Mesenchymal stem cell (in vitro differentiated cells and primary cell): ENCODE measurements at regions not wholly inside any gene's neighbourhood (a gene's known extent, or its start where the extent isn't known, plus 50 kb on each side); places are given as distances from the start of the nearest gene placed in this dataset.

Experiments used
- DNase-seq: peaks from one replicate; pipeline ENCODE4 v3.0.0-alpha.2; 2013
- H2AFZ ChIP-seq: one replicate; pipeline ENCODE4 v1.6.1; 2013; ENCODE audit warnings: low read depth, mild to moderate bottlenecking, control low read depth, inconsistent platforms, low read length, moderate library complexity
- H2AK5ac ChIP-seq: 2 replicates; pipeline ENCODE4 v1.6.1; 2013; ENCODE audit warnings: low read length, moderate library complexity, mild to moderate bottlenecking, inconsistent platforms; ENCODE audit not compliant: severe bottlenecking
- H2BK120ac ChIP-seq: one replicate; pipeline ENCODE4 v1.6.1; 2013; ENCODE audit warnings: low read depth, mild to moderate bottlenecking, inconsistent platforms, low read length, moderate library complexity
- H2BK12ac ChIP-seq, 2 experiments: one replicate each; pipeline ENCODE4 v1.6.1; 2013; ENCODE audit warnings: inconsistent platforms in 2 of 2, low read length in 2 of 2, mild to moderate bottlenecking in 2 of 2, moderate library complexity in 2 of 2, control low read depth in 1 of 2
- H2BK15ac ChIP-seq: one replicate; pipeline ENCODE4 v1.6.1; 2013; ENCODE audit warnings: mild to moderate bottlenecking, low read depth, inconsistent platforms; ENCODE audit not compliant: poor library complexity, severe bottlenecking
- H2BK5ac ChIP-seq: 2 replicates; pipeline ENCODE4 v1.6.1; 2013; ENCODE audit warnings: low read depth, mild to moderate bottlenecking, low read length, control low read depth, inconsistent platforms; ENCODE audit not compliant: poor library complexity, severe bottlenecking
- H3K14ac ChIP-seq, 2 experiments: one replicate each; pipeline ENCODE4 v1.6.1; 2013; ENCODE audit warnings: inconsistent platforms in 2 of 2, low read length in 2 of 2, control low read depth in 1 of 2, mild to moderate bottlenecking in 1 of 2, moderate library complexity in 1 of 2
- H3K18ac ChIP-seq, 2 experiments: one replicate each; pipeline ENCODE4 v1.6.1; 2013; ENCODE audit warnings: inconsistent platforms in 2 of 2, low read length in 2 of 2, control low read depth in 1 of 2, low read depth in 1 of 2, mild to moderate bottlenecking in 1 of 2
- H3K23ac ChIP-seq, 2 experiments: one replicate each; pipeline ENCODE4 v1.6.1; 2013; ENCODE audit warnings: inconsistent platforms in 2 of 2, low read length in 2 of 2, mild to moderate bottlenecking in 2 of 2, moderate library complexity in 2 of 2, control low read depth in 1 of 2
- H3K27ac ChIP-seq: 2 replicates; pipeline ENCODE4 v1.5.1; 2013; ENCODE audit warnings: mild to moderate bottlenecking, moderate library complexity, low read length, control low read depth, inconsistent platforms; ENCODE audit not compliant: poor library complexity, severe bottlenecking
- H3K27me3 ChIP-seq, 2 experiments: 2 replicates each; pipeline versions ENCODE4 v1.6.1 to v1.7.0; 2013; ENCODE audit warnings: low read length in 2 of 2, mild to moderate bottlenecking in 2 of 2, moderate library complexity in 2 of 2, control low read depth in 1 of 2, inconsistent platforms in 1 of 2; ENCODE audit not compliant: control insufficient read depth in 1 of 2, insufficient read depth in 1 of 2
- H3K36me3 ChIP-seq, 2 experiments: 2 replicates each; pipeline versions ENCODE4 v1.6.1 to v1.7.0; 2013; ENCODE audit warnings: low read length in 2 of 2, control low read depth in 1 of 2, inconsistent platforms in 1 of 2, low read depth in 1 of 2, mild to moderate bottlenecking in 1 of 2; ENCODE audit not compliant: insufficient read depth in 2 of 2, control insufficient read depth in 1 of 2
- H3K4ac ChIP-seq, 2 experiments: one replicate each; pipeline ENCODE4 v1.6.1; 2013; ENCODE audit warnings: inconsistent platforms in 2 of 2, low read length in 2 of 2, mild to moderate bottlenecking in 2 of 2, moderate library complexity in 2 of 2, control low read depth in 1 of 2, low read depth in 1 of 2
- H3K4me1 ChIP-seq: 2 replicates; pipeline ENCODE4 v1.6.1; 2013; ENCODE audit warnings: low read depth, low read length, control low read depth; ENCODE audit not compliant: control insufficient read depth, insufficient read depth
- H3K4me2 ChIP-seq: 2 replicates; pipeline ENCODE4 v1.6.1; 2013; ENCODE audit warnings: low read length, mild to moderate bottlenecking, inconsistent platforms; ENCODE audit not compliant: poor library complexity, severe bottlenecking
- H3K4me3 ChIP-seq, 2 experiments: 2 replicates each; pipeline versions ENCODE4 v1.5.1 to v1.7.0; 2013; ENCODE audit warnings: low read length in 2 of 2, mild to moderate bottlenecking in 2 of 2, control low read depth in 1 of 2, low read depth in 1 of 2; ENCODE audit not compliant: insufficient read depth in 1 of 2
- H3K79me1 ChIP-seq: replicated peaks from 2 replicates; pipeline ENCODE4 v1.6.1; 2013; ENCODE audit warnings: mild to moderate bottlenecking, control low read depth, low read length, inconsistent platforms; ENCODE audit not compliant: poor library complexity, severe bottlenecking
- H3K9ac ChIP-seq: 2 replicates; pipeline ENCODE4 v1.7.0; 2013; ENCODE audit warnings: mild to moderate bottlenecking, low read length, moderate library complexity
- H3K9me3 ChIP-seq: 2 replicates; pipeline ENCODE4 v1.7.0; 2013; ENCODE audit warnings: mild to moderate bottlenecking, low read length; ENCODE audit not compliant: control insufficient read depth
- H4K8ac ChIP-seq: one replicate; pipeline ENCODE4 v1.6.1; 2013; ENCODE audit warnings: inconsistent platforms, mild to moderate bottlenecking, low read length, moderate library complexity
- H4K91ac ChIP-seq: one replicate; pipeline ENCODE4 v1.6.1; 2013; ENCODE audit warnings: mild to moderate bottlenecking, low read length, inconsistent platforms
- WGBS: methylation state at CpG from one replicate; pipeline ENCODE4 v1.1.7; 2013; ENCODE audit warnings: mixed read lengths; 5-methylcytosine and 5-hydroxymethylcytosine counted together

DNA sequence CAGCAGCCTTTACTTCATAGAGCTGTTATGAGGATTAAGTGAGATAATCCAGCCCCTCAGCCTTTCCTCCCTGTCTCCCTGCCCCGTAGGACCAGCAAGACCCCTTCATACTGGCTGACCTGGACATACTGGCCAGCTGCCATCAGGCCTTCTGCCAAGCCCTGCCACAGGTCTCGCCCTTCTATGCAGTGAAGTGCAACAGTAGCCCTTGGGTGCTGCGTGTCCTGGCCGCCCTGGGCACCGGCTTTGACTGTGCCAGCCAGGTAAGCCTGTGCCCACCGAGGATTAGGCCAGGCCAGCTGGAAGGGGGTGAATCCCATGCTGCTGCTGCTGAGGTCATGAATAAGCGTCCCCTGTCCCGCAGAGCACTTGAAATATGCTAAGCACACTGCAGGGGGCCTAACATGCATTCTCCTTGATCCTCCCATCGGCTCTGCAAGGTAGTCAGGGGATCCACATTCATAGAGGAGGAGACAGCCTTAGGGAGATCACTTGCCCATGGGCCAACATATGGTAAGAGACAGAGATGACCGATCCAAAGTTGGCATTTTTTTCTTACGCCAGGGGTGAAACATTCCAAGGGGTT lies 73.3 kb upstream of the TINAGL1 start:
- Histone ChIP-seq H2BK15ac (no peak overlapping the region), H4K8ac (no peak overlapping the region), H3K79me1 (no peaks in the 10 kb centered on the region), H2AK5ac (no peak overlapping the region), H3K18ac (no peak overlapping the region), H3K9me3 (no peaks in the 10 kb centered on the region), H3K23ac (no peak overlapping the region), H2BK5ac (no peak overlapping the region), H3K27me3 (peaks cover 51 to 96% of the 10 kb centered on the region in 2 experiments), H3K14ac (no peak overlapping the region), H2BK120ac (no peak overlapping the region), H3K4me1 (peaks cover 4% of the 10 kb centered on the region), H2BK12ac (no peak overlapping the region), H3K4ac (no peak overlapping the region), H3K4me3 (no peak overlapping the region), H3K27ac (no peak overlapping the region), H3K36me3 (no peaks in the 10 kb centered on the region), H4K91ac (no peak overlapping the region), H3K4me2 (no peak overlapping the region), H3K9ac (no peak overlapping the region), H2AFZ (no peak overlapping the region)
- DNase-seq: no peak
- 65% methylated on average over 11 of the region's 11 CpGs for WGBS

DNA sequence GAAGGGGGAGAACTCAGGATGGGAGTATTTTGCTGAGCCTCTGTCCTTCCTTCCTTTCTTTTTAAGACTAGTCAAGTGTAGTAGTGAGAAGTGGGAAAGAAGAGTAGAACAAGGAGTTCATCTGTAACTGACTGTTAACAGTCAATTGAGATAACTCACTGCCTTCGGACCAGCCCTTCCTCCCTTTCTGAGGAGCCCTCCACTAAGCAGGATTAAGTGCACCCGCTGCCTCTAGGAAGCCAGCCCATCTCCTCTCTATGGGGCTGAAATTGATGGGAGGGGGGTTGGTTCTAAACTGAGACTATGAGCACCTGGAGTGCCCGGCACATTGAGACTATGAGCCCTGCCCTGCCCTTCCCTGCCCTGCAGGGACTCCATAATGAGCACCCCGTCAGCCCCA lies 72.7 kb upstream of the TINAGL1 start:
- H3K14ac ChIP-seq: no peak overlapping the region
- no peak overlapping the region for H2BK5ac ChIP-seq
- no peaks in the 10 kb centered on the region for H3K9me3 ChIP-seq
- no peak overlapping the region for H3K9ac ChIP-seq
- DNase-seq: no peak
- peaks cover 51 to 96% of the 10 kb centered on the region in 2 experiments for H3K27me3 ChIP-seq
- H3K4ac ChIP-seq: no peak overlapping the region
- no peak overlapping the region for H2BK120ac ChIP-seq
- H4K91ac ChIP-seq: no peak overlapping the region
- H3K79me1 ChIP-seq: no peaks in the 10 kb centered on the region
- H2AK5ac ChIP-seq: no peak overlapping the region
- no peak overlapping the region for H3K4me2 ChIP-seq
- peaks cover 4% of the 10 kb centered on the region for H3K4me1 ChIP-seq
- no peak overlapping the region for H2BK12ac ChIP-seq
- no peak overlapping the region for H4K8ac ChIP-seq
- H3K18ac ChIP-seq: no peak overlapping the region
- no peaks in the 10 kb centered on the region for H3K36me3 ChIP-seq
- H3K4me3 ChIP-seq: no peak overlapping the region
- no peak overlapping the region for H3K23ac ChIP-seq
- no peak overlapping the region for H2BK15ac ChIP-seq
- H3K27ac ChIP-seq: no peak overlapping the region
- WGBS: 37% methylated on average over 3 of the region's 4 CpGs
- no peak overlapping the region for H2AFZ ChIP-seq

DNA sequence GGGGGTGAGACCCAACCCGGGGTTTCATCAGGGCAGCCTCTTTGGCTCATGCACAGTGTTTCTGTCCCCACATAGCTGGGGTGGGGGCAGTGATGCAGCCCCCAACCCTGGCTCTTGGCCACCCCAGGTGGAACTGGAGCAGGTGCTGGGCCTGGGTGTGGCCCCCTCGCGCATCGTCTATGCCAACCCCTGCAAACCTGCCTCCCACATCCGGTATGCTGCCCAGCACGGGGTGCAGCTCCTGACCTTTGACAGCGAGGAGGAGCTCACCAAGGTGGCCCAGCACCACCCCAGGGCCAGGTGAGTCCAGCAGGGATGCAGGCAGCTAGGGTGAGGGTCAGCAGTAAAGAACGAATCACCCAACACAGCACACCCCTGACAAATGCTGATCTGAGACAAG lies 72.3 kb upstream of the TINAGL1 start:
- no peak for DNase-seq
- no peak overlapping the region for H3K4me3 ChIP-seq
- H3K27me3 ChIP-seq: peaks cover 48 to 96% of the 10 kb centered on the region in 2 experiments
- no peak overlapping the region for H3K27ac ChIP-seq
- H3K23ac ChIP-seq: no peak overlapping the region
- no peak overlapping the region for H3K18ac ChIP-seq
- no peak overlapping the region for H2BK120ac ChIP-seq
- H4K91ac ChIP-seq: no peak overlapping the region
- H3K9me3 ChIP-seq: no peaks in the 10 kb centered on the region
- H3K4me2 ChIP-seq: no peak overlapping the region
- no peak overlapping the region for H2AK5ac ChIP-seq
- no peak overlapping the region for H2BK5ac ChIP-seq
- no peak overlapping the region for H3K14ac ChIP-seq
- H3K79me1 ChIP-seq: no peaks in the 10 kb centered on the region
- no peak overlapping the region for H4K8ac ChIP-seq
- H2BK12ac ChIP-seq: no peak overlapping the region
- H3K36me3 ChIP-seq: no peaks in the 10 kb centered on the region
- no peak overlapping the region for H2BK15ac ChIP-seq
- H3K4me1 ChIP-seq: peaks cover 4% of the 10 kb centered on the region
- 69% methylated on average over 8 of the region's 8 CpGs for WGBS
- H2AFZ ChIP-seq: no peak overlapping the region
- H3K4ac ChIP-seq: no peak overlapping the region
- no peak overlapping the region for H3K9ac ChIP-seq

DNA sequence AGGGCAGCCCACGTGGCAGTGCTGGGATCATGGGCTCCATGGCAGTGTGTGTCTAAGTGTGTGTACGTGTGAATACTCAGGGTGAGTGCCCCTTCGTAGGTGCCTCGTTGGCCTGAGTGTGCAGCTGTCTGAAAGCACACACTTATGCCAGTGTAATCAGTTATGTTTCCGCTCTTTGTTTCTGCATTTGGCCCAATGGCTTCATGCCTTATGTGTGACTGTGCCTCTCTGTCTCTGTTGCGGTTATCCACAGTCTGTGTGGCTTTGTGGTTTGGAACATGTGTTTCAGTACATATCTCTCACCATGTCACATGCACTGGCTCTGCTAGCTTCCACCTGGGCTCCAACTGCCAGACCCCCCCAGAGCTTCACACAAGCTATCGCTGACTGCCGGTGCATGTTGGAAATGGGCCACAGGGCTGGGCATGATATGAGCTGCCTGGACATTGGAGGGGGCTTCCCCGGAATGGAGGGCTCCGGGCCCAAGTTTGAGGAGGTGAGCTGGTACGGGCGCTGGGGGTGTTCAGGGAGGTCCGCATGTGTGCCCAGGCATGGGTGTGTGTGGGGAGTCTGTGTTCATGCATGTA lies 70.3 kb upstream of the TINAGL1 start:
- no peak overlapping the region for H2BK12ac ChIP-seq
- no peak overlapping the region for H3K4me3 ChIP-seq
- no peaks in the 10 kb centered on the region for H3K9me3 ChIP-seq
- no peak overlapping the region for H3K9ac ChIP-seq
- no peak overlapping the region for H2BK15ac ChIP-seq
- peak; percentile 56 for DNase-seq
- no peaks in the 10 kb centered on the region for H3K79me1 ChIP-seq
- H2BK120ac ChIP-seq: no peak overlapping the region
- 82% methylated on average over 13 of the region's 13 CpGs for WGBS
- no peak overlapping the region for H4K8ac ChIP-seq
- H3K18ac ChIP-seq: no peak overlapping the region
- H3K36me3 ChIP-seq: no peaks in the 10 kb centered on the region
- H3K23ac ChIP-seq: no peak overlapping the region
- H4K91ac ChIP-seq: no peak overlapping the region
- H3K27me3 ChIP-seq: peaks cover 46 to 96% of the 10 kb centered on the region in 2 experiments
- H2AFZ ChIP-seq: no peak overlapping the region
- H3K27ac ChIP-seq: no peak overlapping the region
- H3K4me2 ChIP-seq: no peak overlapping the region
- H3K4me1 ChIP-seq: peaks cover 6% of the 10 kb centered on the region
- no peak overlapping the region for H3K4ac ChIP-seq
- H2BK5ac ChIP-seq: no peak overlapping the region
- no peak overlapping the region for H2AK5ac ChIP-seq
- H3K14ac ChIP-seq: peak overlapping the region in 1 of 2 experiments; percentile 35
